K562 (cell line): ENCODE measurements at regions not wholly inside any gene's neighbourhood (a gene's known extent, or its start where the extent isn't known, plus 50 kb on each side); places are given as distances from the start of the nearest gene placed in this dataset.

Source experiments
- STAT6 ChIP-seq: sonication (generic); formaldehyde crosslinking; IDR thresholded peaks from 2 replicates; pipeline ENCODE4 v1.8.1; 2023; ENCODE audit warnings: mild to moderate bottlenecking, missing genetic modification reagents
- TOE1 ChIP-seq, 2 experiments: fragments of 450-650 bp in 1 of 2; sonication (generic) in 1 of 2; formaldehyde crosslinking in 1 of 2; IDR thresholded peaks; 2 replicates each; pipeline versions ENCODE4 v1.7.1 to v1.8.0; 2016 to 2022; ENCODE audit warnings: borderline replicate concordance in 2 of 2, mild to moderate bottlenecking in 2 of 2, antibody characterized with exemption in 1 of 2, inconsistent platforms in 1 of 2, low read depth in 1 of 2, missing genetic modification reagents in 1 of 2, moderate library complexity in 1 of 2
- ZNF395 ChIP-seq: fragments of 200-800 bp; sonication (Bioruptor generic); IDR thresholded peaks from 2 replicates; pipeline ENCODE4 v1.6.1; 2017; ENCODE audit warnings: missing genetic modification characterization, missing compliant biosample characterization
- ZNF583 ChIP-seq: fragments of 250-450 bp; sonication (Bioruptor Pico); IDR thresholded peaks from 2 replicates; pipeline ENCODE4 v1.4.0; 2020
- ZNF707 ChIP-seq: fragments of 250-450 bp; sonication (Bioruptor Pico); conservative IDR thresholded peaks from 2 replicates; pipeline ENCODE4 v1.8.0; 2022; ENCODE audit warnings: inconsistent platforms, mild to moderate bottlenecking, moderate library complexity
- ZNF77 ChIP-seq: fragments of 250-450 bp; sonication (Bioruptor Pico); IDR thresholded peaks from 2 replicates; pipeline ENCODE4 v1.5.0; 2020

- no peak for TF ChIP-seq STAT6 (CRISPR knock-in tag)
- no peak for TF ChIP-seq TOE1 (IDR thresholded peaks at IDR 0.05; ENCODE audit: borderline replicate concordance)
- no peak for TF ChIP-seq TOE1 (CRISPR knock-in tag; IDR thresholded peaks at IDR 0.05; ENCODE audit: borderline replicate concordance, low read depth)
- TF ChIP-seq ZNF583 (CRISPR knock-in tag), result no peak
- no peak for TF ChIP-seq ZNF707 (CRISPR knock-in tag)
- TF ChIP-seq ZNF395, result no peak
- TF ChIP-seq ZNF77 (CRISPR knock-in tag), result no peak
Measured at GRCh38 chr1:29825941-29826415, 589.7 kb downstream of the PTPRU start (continued).
